ENCODE measurements at regions not wholly inside any gene's neighbourhood (a gene's known extent, or its start where the extent isn't known, plus 50 kb on each side); places are given as distances from the start of the nearest gene placed in this dataset.
"Not testable (repeated sequence)": the region's sequence is repeated elsewhere in the genome, so short reads cannot be mapped to it uniquely, and the experiment has no call there.

DNA sequence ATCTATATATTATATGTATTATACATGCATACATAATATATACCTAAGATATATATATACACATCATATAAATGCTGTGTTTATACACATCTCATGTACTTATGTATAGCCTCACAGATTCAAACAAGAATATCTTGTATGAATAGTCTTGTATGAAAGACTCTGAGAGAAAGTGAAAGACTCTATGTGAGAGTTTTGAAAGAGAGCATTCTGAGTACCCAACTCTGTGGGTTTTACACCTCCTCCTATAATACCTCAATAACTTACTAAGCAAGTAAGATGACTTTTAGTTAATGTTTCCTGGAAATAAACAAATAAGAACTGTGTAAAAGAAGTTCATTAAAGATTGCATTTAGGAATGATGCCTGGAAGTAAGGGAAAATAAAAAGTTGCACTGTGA is 108.1 kb upstream of the GMNC start:
- Histone ChIP-seq H3K27me3 (no peaks in the 10 kb centered on the region), H3K27ac (no peak overlapping the region), H3K36me3 (no peaks in the 10 kb centered on the region), H3K9me3 (no peaks in the 10 kb centered on the region), H3K4me1 (no peaks in the 10 kb centered on the region), H3K4me3 (no peak overlapping the region)
- DNase-seq = no peak
- intact Hi-C loops (cut with DNase I) = no loop called here
- ATAC-seq = no peak
- TF ChIP-seq, protein P1, sequence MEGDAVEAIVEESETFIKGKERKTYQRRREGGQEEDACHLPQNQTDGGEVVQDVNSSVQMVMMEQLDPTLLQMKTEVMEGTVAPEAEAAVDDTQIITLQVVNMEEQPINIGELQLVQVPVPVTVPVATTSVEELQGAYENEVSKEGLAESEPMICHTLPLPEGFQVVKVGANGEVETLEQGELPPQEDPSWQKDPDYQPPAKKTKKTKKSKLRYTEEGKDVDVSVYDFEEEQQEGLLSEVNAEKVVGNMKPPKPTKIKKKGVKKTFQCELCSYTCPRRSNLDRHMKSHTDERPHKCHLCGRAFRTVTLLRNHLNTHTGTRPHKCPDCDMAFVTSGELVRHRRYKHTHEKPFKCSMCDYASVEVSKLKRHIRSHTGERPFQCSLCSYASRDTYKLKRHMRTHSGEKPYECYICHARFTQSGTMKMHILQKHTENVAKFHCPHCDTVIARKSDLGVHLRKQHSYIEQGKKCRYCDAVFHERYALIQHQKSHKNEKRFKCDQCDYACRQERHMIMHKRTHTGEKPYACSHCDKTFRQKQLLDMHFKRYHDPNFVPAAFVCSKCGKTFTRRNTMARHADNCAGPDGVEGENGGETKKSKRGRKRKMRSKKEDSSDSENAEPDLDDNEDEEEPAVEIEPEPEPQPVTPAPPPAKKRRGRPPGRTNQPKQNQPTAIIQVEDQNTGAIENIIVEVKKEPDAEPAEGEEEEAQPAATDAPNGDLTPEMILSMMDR (IDR thresholded peaks at IDR 0.05) = no peak
- FAIRE-seq = no peak

DNA sequence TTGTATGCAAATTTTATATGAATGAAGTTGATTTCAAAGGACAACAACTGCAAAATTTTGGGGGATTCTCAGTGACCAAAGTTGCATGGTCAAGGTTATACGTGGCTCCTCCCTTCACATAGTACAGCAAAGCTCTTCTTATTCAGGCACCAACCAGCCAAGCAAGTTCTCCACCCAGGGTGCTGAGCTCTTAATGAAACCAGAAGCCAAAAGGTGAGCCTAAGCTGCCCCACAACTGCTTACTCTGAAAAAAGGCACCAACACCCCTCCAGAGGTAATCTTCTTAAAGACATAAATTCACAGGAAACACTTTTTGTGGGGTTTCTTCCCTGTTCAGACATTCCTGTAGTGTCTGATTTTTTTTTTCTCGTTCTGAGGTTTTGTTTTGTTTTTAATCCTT is 106.1 kb upstream of the GMNC start:
- no peaks in the 10 kb centered on the region for H3K9me3 ChIP-seq
- H3K27me3 ChIP-seq = no peaks in the 10 kb centered on the region
- FAIRE-seq (no peak), DNase-seq (no peak), ATAC-seq (no peak)
- WGBS, 2 donors = 50 to 54% methylated on average over 2 of the region's 2 CpGs
- no peak overlapping the region for H3K27ac ChIP-seq
- intact Hi-C loops (cut with DNase I) = no loop called here
- H3K4me3 ChIP-seq = no peak overlapping the region
- no peaks in the 10 kb centered on the region for H3K4me1 ChIP-seq
- TF ChIP-seq, protein P1 (IDR thresholded peaks at IDR 0.05) = no peak
- no peaks in the 10 kb centered on the region for H3K36me3 ChIP-seq

DNA sequence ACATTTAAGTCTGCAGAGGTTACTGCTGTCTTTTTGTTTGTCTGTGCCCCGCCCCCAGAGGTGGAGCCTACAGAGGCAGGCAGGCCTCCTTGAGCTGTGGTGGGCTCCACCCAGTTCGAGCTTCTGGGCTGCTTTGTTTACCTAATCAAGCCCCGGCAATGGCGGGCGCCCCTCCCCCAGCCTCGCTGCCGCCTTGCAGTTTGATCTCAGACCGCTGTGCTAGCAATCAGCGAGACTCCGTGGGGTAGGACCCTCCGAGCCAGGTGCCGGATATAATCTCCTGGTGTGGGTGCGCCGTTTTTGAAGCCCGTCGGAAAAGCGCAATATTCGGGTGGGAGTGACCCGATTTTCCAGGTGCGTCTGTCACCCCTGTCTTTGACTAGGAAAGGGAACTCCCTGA is 102.4 kb upstream of the GMNC start:
- DNase-seq = not testable (repeated sequence)

DNA sequence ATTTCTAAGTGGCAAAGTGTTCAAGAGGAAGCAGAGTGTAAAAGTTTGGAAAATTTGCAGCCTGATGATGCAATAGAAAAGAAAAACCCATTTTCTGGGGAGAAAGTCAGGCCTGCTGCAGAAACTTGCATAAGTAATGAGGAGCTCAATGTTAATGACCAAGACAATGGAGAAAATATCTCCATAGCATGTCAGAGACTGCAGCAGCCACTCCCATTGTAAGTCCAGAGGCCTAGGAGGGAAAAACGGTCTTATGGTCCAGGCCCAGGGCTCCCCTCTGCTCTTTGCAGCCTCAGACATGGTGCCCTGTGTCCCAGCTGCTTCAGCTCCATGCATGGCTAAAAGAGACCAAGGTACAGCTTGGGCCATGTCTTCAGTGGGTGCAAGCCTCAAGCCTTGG is 96.6 kb upstream of the GMNC start:
- intact Hi-C loops (cut with DNase I) = no loop called here
- Histone ChIP-seq H3K36me3 (no peaks in the 10 kb centered on the region), H3K4me3 (no peak overlapping the region), H3K9me3 (no peaks in the 10 kb centered on the region), H3K27me3 (no peaks in the 10 kb centered on the region), H3K27ac (no peak overlapping the region), H3K4me1 (no peaks in the 10 kb centered on the region)
- no peak for FAIRE-seq
- 41 to 48% methylated on average over 1 of the region's 1 CpG for WGBS, 2 donors
- TF ChIP-seq, protein P1 (IDR thresholded peaks at IDR 0.05) = no peak
- no peak for ATAC-seq
- no peak for DNase-seq

More for the DNA sequence above, 102.4 kb upstream of the GMNC start:
- H3K27ac ChIP-seq; H3K9me3 ChIP-seq; H3K4me1 ChIP-seq; ATAC-seq; H3K4me3 ChIP-seq; H3K36me3 ChIP-seq; intact Hi-C loops (cut with DNase I); FAIRE-seq; H3K27me3 ChIP-seq: not testable (repeated sequence)
- WGBS, 2 donors = 56 to 68% methylated on average over 16 to 20 of the region's 20 CpGs

DNA sequence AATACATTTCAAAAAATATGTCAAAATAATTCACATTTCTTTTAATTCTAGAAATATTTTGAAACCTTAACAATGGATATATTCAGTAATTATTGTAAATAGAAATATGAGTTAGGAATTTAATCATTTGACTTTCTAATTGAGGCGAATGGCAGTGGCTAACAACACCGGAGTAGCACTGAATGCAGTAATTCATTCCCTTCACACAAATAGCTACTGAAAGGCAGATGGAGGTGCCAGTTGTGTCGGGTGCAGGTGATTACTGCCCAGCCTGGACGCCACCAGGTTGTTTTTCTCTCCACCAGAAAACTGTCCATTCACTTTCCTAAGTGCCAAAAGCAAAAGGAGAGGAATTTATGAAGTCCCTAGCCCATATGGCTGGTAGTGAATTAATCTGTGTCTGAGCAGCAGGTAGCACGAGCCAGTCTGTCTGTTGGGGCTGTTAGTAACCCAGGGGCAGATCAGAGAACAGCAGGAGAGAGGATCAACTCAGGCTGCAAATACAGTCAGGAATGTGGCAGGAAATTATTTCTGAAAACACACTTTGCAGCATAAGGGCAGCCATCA is 79.3 kb upstream of the GMNC start:
- Histone ChIP-seq H3K36me3 (no peaks in the 10 kb centered on the region), H3K27me3 (no peaks in the 10 kb centered on the region), H3K9me3 (no peaks in the 10 kb centered on the region), H3K4me3 (no peak overlapping the region), H3K27ac (no peak overlapping the region), H3K4me1 (peaks cover 0 to 5% (median 0%) of the 10 kb centered on the region in 3 donors)
- DNase-seq (no peak), FAIRE-seq (no peak), ATAC-seq (no peak)
- intact Hi-C loops (cut with DNase I) = no loop called here
- TF ChIP-seq, protein P1 (IDR thresholded peaks at IDR 0.05) = no peak
- whole genome bisulfite sequencing, 2 donors = 48 to 55% methylated on average over 5 of the region's 5 CpGs

DNA sequence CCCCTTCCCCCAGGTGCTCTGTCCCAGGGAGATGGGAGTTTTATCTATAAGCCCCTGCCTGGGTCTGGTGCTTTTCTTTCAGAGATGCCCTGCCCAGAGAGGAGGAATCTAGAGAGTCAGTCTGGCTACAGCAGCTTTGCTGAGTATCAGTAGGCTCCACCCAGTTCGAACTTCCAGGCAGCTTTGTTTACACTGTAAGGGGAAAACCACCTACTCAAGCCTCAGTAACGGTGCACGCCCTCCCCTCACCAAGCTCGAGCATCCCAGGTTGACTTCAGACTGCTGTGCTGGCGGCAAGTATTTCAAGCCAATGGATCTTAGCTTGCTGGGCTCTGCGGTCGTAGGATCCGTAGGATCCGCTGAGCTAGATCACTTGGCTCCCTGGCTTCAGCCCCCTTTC is 72.1 kb upstream of the GMNC start:
- intact Hi-C loops (cut with DNase I); H3K4me1 ChIP-seq; FAIRE-seq; H3K27me3 ChIP-seq; H3K9me3 ChIP-seq; H3K4me3 ChIP-seq; H3K36me3 ChIP-seq; DNase-seq; H3K27ac ChIP-seq; ATAC-seq: not testable (repeated sequence)
- 52 to 55% methylated on average over 9 of the region's 9 CpGs for WGBS, 2 donors

Data from pancreas (tissue), 10 donors.